Stomach (tissue), 4 donors: ENCODE measurements at regions not wholly inside any gene's neighbourhood (a gene's known extent, or its start where the extent isn't known, plus 50 kb on each side); places are given as distances from the start of the nearest gene placed in this dataset.

Experiments used
- POLR2AphosphoS5 ChIP-seq, 3 donors: sonication (generic); formaldehyde crosslinking; IDR thresholded peaks; one replicate each; pipeline ENCODE4 v1.6.1; 2016; ENCODE audit warnings: antibody characterized with exemption in 3 of 3
- TF ChIP-seq, protein P1 (sequence below), 7 experiments: fragments of 450-650 bp in 4 of 7; fragments of 200-600 bp in 3 of 7; sonication (generic) in 3 of 7; IDR thresholded peaks; one replicate each; pipeline ENCODE4 v1.5.1; 2016 to 2019; ENCODE audit warnings: antibody characterized with exemption in 7 of 7, control low read depth in 2 of 7, mild to moderate bottlenecking in 1 of 7

DNA sequence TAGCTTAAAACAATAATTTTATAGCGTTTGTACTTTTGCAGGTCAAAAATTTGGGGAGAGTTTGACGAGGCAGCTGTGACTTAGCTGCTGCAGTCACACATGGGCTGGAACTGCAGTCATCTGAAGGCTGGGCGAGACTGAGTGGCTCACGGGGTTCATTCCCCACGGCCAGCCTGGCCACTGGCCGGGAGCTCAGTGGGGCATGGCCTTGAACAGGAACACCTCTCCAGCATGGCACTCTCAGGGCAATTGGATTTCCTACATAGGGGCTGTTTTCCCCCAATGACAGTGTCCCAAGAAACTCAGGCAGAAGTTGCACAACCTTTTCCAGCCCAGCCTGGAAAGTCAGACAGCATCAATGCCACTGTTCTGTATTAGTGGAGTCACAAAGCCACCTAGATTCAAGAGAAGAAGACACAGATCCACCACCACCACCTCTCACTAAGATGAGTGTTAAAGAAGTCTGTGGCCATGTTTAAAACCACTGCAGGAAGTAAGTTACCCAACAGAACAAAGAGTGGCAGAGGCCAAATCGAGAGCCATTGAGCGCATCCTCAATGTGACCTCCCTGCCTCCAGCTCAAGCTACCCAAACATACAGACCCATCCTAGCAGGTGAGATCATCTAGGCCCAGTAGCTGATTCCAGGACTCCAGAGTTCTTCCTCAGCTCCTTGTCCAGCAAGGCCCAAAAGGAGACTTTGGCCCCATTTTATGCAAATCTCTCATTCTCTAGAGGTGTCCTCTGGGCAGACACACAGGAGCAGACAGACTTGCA is 618.7 kb upstream of the CADM1 start:
- TF ChIP-seq, protein P1, sequence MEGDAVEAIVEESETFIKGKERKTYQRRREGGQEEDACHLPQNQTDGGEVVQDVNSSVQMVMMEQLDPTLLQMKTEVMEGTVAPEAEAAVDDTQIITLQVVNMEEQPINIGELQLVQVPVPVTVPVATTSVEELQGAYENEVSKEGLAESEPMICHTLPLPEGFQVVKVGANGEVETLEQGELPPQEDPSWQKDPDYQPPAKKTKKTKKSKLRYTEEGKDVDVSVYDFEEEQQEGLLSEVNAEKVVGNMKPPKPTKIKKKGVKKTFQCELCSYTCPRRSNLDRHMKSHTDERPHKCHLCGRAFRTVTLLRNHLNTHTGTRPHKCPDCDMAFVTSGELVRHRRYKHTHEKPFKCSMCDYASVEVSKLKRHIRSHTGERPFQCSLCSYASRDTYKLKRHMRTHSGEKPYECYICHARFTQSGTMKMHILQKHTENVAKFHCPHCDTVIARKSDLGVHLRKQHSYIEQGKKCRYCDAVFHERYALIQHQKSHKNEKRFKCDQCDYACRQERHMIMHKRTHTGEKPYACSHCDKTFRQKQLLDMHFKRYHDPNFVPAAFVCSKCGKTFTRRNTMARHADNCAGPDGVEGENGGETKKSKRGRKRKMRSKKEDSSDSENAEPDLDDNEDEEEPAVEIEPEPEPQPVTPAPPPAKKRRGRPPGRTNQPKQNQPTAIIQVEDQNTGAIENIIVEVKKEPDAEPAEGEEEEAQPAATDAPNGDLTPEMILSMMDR (IDR thresholded peaks at IDR 0.05), result no peak
- no peak for TF ChIP-seq POLR2AphosphoS5 (IDR thresholded peaks at IDR 0.05)
